ENCODE measurements at regions not wholly inside any gene's neighbourhood (a gene's known extent, or its start where the extent isn't known, plus 50 kb on each side); places are given as distances from the start of the nearest gene placed in this dataset.
"Not testable (repeated sequence)": the region's sequence is repeated elsewhere in the genome, so short reads cannot be mapped to it uniquely, and the experiment has no call there.

GRCh38 chr9:81798606-81799005 is 109.3 kb upstream of the TLE1 start:
- no peak for DNase-seq (ENCODE audit: low read depth)
- in situ Hi-C loops (cut with HindIII; ENCODE audit: low pct_unique_long_range_greater_than_20kb, low sequenced_read_pairs): no loop called here

GRCh38 chr9:81801190-81801589 is 111.8 kb upstream of the TLE1 start:
- in situ Hi-C loops (cut with HindIII; ENCODE audit: low pct_unique_long_range_greater_than_20kb, low sequenced_read_pairs): no loop called here
- peak; percentile 58 for DNase-seq (ENCODE audit: low read depth)

DNA sequence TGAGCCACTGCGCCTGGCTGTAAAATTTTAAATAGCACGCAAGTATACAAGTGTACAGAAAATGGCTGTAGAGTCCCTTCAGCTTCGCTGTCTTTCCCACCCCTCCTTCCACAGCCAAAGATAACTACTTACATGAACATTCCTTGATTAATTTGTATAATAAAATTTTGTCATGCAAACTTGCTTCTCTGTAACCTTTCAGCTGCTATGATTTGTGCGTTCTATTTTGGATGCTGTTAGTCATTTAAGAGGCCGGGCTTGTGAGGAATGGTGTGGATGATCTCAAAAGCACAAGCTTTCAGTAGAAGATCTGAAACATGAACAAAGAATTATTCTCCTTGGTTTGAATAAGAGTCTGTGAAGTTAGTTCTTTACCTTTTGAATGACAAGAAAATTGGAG is 115.0 kb upstream of the TLE1 start:
- in situ Hi-C loops (cut with HindIII; ENCODE audit: low pct_unique_long_range_greater_than_20kb, low sequenced_read_pairs): no loop called here
- DNase-seq (ENCODE audit: low read depth): no peak

GRCh38 chr9:81811688-81812087 is 116.5 kb upstream of the SPATA31D4 start:
- in situ Hi-C loops (cut with HindIII; ENCODE audit: low pct_unique_long_range_greater_than_20kb, low sequenced_read_pairs); DNase-seq (ENCODE audit: low read depth): not testable (repeated sequence)

- in situ Hi-C loops (cut with HindIII; ENCODE audit: low pct_unique_long_range_greater_than_20kb, low sequenced_read_pairs): no loop called here
- no peak for DNase-seq (ENCODE audit: low read depth)
Measured at GRCh38 chr9:81814401-81814793, 113.8 kb upstream of the SPATA31D4 start.

GRCh38 chr9:81814794-81815464 is 113.3 kb upstream of the SPATA31D4 start:
- DNase-seq (ENCODE audit: low read depth): no peak
- in situ Hi-C loops (cut with HindIII; ENCODE audit: low pct_unique_long_range_greater_than_20kb, low sequenced_read_pairs): no loop called here

DNA sequence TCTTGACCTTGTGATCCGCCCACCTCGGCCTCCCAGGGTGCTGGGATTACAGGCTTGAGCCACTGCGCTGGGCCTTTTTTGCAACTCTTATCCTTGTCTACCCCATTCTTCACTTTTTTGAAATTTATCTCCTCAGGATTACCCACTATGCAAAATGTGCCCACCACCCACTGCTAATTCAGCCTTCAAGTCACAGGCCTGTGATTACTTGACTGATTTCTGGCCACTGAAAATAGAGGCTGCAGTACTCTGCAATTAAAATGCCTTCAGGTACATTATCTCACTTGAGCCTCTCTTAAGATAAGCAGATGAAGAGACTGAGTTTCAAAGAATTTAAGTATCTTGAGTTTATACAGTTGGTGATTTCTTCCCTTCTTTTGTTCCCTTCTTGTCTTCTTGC is 112.4 kb upstream of the SPATA31D4 start:
- in situ Hi-C loops (cut with HindIII; ENCODE audit: low pct_unique_long_range_greater_than_20kb, low sequenced_read_pairs): no loop called here
- no peak for DNase-seq (ENCODE audit: low read depth)

DNA sequence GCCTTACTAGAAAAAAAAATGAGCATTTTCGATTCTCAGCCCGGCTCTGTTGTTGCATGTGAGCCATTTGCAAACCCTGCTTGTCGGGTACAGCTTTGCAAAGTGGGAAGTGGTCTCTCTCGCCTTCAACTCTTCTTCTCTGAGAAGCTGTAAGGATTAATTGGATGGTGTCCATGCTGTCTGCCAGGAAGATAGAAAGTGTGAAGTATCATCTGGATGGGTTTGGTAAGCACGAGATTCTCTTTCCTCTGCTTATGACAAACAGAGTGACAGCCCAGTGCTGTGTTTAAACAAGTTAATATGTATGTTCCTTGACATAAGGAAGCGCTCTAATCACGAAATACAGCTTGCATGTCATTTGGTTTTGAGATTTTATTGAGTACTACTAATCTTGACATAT is 109.1 kb upstream of the SPATA31D4 start:
- in situ Hi-C loops (cut with HindIII; ENCODE audit: low pct_unique_long_range_greater_than_20kb, low sequenced_read_pairs): no loop called here
- DNase-seq (ENCODE audit: low read depth): no peak

DNA sequence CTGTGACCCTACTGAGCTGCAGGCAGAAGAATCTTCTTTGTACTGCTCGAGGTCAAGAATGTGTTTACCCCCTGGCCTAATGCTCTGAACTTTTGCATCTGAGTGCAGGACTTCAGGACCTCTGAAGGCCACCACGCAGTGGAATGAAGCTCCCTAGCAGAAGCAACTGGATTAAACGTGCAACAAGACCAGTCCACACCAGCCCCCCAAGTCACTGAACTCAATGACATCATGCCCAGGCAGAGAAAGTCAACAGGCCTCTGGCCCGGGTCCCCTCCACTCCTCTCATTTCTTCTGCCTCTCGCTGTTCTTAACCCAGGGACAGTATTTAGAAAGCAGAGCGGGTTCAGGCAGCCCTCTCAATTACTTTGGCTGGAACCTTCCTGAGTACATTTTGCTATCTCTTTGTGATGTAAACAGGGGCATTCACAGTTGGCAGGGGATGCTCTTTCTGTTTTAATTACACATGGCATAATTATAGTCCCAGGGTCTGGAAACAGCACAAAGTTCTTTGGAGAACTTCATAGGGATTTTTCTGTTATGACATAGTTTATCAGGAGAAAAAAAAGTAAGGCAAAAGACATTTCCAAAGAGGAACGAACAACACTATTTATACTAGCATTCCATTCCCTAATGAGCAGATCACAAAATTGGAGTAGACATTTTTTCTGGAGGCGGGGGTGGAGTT is 108.2 kb upstream of the SPATA31D4 start:
- DNase-seq (ENCODE audit: low read depth): no peak
- in situ Hi-C loops (cut with HindIII; ENCODE audit: low pct_unique_long_range_greater_than_20kb, low sequenced_read_pairs): no loop called here

GRCh38 chr9:81822301-81822865 is 105.8 kb upstream of the SPATA31D4 start:
- in situ Hi-C loops (cut with HindIII; ENCODE audit: low pct_unique_long_range_greater_than_20kb, low sequenced_read_pairs): no loop called here
- DNase-seq (ENCODE audit: low read depth): no peak

GRCh38 chr9:81822967-81823366 is 105.3 kb upstream of the SPATA31D4 start:
- in situ Hi-C loops (cut with HindIII; ENCODE audit: low pct_unique_long_range_greater_than_20kb, low sequenced_read_pairs): no loop called here
- DNase-seq (ENCODE audit: low read depth): no peak

- no peak for DNase-seq (ENCODE audit: low read depth)
- in situ Hi-C loops (cut with HindIII; ENCODE audit: low pct_unique_long_range_greater_than_20kb, low sequenced_read_pairs): no loop called here
Measured at GRCh38 chr9:81823672-81824554, 104.3 kb upstream of the SPATA31D4 start.

GRCh38 chr9:81824802-81825730 is 103.2 kb upstream of the SPATA31D4 start:
- no peak for DNase-seq (ENCODE audit: low read depth)
- in situ Hi-C loops (cut with HindIII; ENCODE audit: low pct_unique_long_range_greater_than_20kb, low sequenced_read_pairs): no loop called here

DNA sequence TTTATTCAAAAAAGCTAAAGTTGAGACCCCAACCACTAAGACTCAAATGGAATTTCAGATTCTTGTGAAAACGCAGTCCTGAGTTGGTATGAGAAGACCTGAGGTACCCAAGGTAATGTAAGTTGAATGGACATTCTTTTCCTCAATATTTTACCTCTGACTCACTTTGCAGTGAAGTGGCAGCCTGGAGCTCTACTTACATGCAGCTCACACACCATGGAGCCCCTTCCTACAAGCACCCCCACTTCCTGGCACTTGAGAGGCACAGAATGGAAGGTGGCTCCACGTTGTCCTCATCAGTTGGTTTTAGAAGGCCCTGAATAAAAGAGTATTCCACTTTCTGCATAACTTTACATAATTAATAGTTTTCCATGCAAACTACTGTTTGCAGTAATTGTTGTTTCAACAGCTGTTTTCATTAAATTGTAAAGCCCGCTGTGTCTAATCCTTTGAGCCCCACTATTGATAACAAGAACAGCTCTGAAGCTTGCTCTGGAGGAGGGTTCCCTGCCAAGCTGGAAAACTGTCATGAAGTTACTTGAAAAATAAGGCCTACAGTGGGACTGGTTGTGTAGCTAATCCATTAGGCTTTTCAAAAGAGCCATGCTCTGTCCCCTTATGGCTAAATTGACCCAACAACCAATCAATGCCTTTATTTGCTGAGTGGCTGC is 102.2 kb upstream of the SPATA31D4 start:
- DNase-seq (ENCODE audit: low read depth): no peak
- in situ Hi-C loops (cut with HindIII; ENCODE audit: low pct_unique_long_range_greater_than_20kb, low sequenced_read_pairs): no loop called here

DNA sequence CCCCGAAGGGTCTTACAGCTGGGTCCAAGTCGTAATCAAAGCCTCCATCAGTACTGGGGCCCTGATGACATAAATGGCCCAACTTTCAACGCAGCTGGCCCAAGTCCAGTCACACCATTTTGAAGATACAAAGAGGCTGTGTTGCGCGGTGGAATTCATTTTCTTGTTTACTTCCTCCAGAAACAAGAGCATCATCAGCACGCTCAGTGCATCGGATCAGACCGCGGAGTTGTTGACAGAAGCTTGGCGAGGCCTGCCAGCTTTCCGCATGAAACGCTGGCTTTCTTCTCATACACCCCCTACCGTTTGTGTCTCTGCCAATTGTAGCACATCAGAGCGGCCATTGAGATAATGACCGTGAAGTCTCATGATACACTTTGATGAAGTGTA is 101.7 kb upstream of the SPATA31D4 start:
- in situ Hi-C loops (cut with HindIII; ENCODE audit: low pct_unique_long_range_greater_than_20kb, low sequenced_read_pairs): no loop called here
- no peak for DNase-seq (ENCODE audit: low read depth)

- no peak for DNase-seq (ENCODE audit: low read depth)
- in situ Hi-C loops (cut with HindIII; ENCODE audit: low pct_unique_long_range_greater_than_20kb, low sequenced_read_pairs): no loop called here
Measured at GRCh38 chr9:81827616-81828296, 100.5 kb upstream of the SPATA31D4 start.

Data from Caki2 (cell line).